ENCODE measurements at regions not wholly inside any gene's neighbourhood (a gene's known extent, or its start where the extent isn't known, plus 50 kb on each side); places are given as distances from the start of the nearest gene placed in this dataset.

DNA sequence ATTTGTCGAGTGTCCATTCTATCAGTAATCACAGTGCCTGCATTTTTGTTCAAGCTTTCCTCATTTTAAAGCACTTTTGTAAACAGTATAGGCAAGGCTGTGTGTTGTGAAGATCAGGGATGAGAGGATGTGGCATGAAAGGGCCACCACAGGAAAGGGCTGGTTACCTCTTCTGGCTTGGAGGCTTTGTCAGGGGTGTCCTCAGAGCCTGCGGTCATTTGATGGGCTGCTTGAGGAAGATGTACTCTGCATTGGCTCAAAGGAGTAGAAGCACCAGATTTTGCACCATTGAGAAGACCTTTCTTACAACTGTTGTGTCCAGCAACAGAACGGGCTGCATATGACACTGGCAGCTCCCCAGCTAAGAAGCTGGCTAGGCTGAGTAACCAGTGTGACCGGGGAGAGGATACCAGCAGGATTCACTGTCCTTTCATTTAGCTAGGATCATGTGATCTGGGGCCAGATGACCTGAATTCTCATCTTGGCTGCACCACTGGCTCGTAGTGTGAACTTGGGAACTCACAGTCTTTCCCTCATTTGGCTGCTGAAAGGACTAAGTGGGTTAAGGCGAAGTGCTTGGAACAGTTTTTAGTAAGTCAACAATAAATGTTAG lies 380.2 kb downstream of the FGF9 start:
- TF ChIP-seq, protein P1, sequence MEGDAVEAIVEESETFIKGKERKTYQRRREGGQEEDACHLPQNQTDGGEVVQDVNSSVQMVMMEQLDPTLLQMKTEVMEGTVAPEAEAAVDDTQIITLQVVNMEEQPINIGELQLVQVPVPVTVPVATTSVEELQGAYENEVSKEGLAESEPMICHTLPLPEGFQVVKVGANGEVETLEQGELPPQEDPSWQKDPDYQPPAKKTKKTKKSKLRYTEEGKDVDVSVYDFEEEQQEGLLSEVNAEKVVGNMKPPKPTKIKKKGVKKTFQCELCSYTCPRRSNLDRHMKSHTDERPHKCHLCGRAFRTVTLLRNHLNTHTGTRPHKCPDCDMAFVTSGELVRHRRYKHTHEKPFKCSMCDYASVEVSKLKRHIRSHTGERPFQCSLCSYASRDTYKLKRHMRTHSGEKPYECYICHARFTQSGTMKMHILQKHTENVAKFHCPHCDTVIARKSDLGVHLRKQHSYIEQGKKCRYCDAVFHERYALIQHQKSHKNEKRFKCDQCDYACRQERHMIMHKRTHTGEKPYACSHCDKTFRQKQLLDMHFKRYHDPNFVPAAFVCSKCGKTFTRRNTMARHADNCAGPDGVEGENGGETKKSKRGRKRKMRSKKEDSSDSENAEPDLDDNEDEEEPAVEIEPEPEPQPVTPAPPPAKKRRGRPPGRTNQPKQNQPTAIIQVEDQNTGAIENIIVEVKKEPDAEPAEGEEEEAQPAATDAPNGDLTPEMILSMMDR (IDR thresholded peaks at IDR 0.05), result no peak
- TF ChIP-seq POLR2A (IDR thresholded peaks at IDR 0.05), result no peak
